Esophagus squamous epithelium (tissue), 4 donors: ENCODE measurements at regions not wholly inside any gene's neighbourhood (a gene's known extent, or its start where the extent isn't known, plus 50 kb on each side); places are given as distances from the start of the nearest gene placed in this dataset.

Source experiments
- POLR2A ChIP-seq, 4 donors: fragments of 450-650 bp; IDR thresholded peaks; one replicate each; pipeline ENCODE4 v1.6.1; 2017; ENCODE audit warnings: antibody characterized with exemption in 4 of 4, mild to moderate bottlenecking in 4 of 4, moderate library complexity in 3 of 4
- TF ChIP-seq, protein P1 (sequence below), 6 experiments: fragments of 450-650 bp in 4 of 6; fragments of 200-600 bp in 2 of 6; sonication (generic) in 2 of 6; IDR thresholded peaks; one replicate each; pipeline ENCODE4 v1.5.1; 2016 to 2019; ENCODE audit warnings: antibody characterized with exemption in 6 of 6, mild to moderate bottlenecking in 4 of 6, moderate library complexity in 4 of 6

DNA sequence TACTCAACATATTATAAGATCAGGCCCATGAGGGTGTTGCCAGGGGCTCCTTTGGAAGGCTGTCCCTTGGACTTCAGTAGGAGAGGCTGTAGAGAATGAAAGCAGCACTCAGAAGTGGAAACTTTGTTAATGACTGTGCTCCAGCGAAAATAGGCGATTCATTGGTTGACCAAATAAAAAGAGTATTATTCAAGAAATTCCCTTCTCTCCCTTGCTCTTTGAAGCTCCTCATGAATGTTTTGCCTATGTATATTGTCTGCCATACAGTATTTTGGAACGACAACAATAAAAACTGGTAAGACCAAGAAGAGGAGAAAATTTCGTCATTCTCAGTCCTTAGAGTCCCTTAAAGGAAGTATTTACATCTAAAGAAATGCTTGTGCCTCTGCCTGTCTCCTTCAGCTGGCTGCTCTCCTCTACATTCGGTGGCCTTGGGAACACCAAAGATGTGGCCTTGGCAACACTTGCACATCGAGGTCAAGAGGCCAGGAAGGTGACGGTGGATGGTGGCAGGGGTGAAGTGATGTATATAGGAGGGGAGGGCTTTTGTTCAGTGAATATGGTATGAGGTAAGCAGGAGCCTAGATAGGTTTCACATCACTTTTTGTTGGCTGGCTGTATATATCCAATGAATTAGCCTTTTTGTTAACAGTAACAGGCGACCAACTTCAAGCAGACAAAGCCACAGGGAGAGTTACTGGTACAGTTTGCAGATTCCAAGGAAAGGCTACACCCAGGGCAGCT, 95.0 kb upstream of the ACTBL2 start:
- TF ChIP-seq, protein P1, sequence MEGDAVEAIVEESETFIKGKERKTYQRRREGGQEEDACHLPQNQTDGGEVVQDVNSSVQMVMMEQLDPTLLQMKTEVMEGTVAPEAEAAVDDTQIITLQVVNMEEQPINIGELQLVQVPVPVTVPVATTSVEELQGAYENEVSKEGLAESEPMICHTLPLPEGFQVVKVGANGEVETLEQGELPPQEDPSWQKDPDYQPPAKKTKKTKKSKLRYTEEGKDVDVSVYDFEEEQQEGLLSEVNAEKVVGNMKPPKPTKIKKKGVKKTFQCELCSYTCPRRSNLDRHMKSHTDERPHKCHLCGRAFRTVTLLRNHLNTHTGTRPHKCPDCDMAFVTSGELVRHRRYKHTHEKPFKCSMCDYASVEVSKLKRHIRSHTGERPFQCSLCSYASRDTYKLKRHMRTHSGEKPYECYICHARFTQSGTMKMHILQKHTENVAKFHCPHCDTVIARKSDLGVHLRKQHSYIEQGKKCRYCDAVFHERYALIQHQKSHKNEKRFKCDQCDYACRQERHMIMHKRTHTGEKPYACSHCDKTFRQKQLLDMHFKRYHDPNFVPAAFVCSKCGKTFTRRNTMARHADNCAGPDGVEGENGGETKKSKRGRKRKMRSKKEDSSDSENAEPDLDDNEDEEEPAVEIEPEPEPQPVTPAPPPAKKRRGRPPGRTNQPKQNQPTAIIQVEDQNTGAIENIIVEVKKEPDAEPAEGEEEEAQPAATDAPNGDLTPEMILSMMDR (IDR thresholded peaks at IDR 0.05) = no peak
- TF ChIP-seq POLR2A (IDR thresholded peaks at IDR 0.05) = no peak
